NCI-H774 (cell line): ENCODE measurements at regions not wholly inside any gene's neighbourhood (a gene's known extent, or its start where the extent isn't known, plus 50 kb on each side); places are given as distances from the start of the nearest gene placed in this dataset.

ENCODE experiments used
- DNase-seq: peaks from one replicate; lab custom pipeline; 2025; lab: John Stamatoyannopoulos, UW

DNA sequence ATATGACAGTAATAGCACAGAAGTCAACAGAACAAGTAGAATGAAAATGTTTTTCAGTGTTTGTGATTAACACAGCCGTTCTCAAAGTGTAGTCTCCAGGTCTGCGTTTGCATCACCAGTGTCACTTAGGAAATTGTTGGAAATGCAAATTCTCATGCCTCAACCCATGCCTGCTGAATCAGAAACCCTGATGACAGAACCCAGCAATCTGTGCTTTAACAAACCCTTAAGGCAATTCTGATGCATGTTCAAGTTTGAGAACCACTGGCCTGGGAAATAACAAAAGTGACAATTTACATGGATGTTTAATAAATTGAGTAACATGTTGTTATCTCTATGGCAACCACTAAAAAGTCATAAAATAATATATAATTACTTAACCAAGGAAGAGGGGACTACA is 103.1 kb upstream of the ATP11B start:
- no peak for DNase-seq

DNA sequence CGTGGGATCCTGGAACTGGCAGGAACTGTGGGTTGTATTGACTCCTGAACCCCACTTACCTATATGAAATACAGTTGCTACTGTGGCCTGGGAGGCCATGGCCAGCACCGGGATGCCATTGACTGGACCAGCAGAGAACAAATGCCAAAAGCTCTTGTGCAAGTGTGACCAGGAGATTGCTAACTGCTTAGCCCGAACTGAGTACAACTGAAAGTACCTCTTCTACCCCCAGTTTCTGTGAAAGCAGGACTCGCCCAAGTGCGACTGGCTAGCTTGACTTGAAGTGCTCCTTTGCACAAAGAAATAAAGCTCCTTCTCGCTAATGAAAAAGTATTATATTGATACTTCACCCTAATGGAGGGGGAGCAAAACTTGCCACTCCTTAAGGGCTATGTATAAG is 101.3 kb upstream of the ATP11B start:
- DNase-seq = no peak

DNA sequence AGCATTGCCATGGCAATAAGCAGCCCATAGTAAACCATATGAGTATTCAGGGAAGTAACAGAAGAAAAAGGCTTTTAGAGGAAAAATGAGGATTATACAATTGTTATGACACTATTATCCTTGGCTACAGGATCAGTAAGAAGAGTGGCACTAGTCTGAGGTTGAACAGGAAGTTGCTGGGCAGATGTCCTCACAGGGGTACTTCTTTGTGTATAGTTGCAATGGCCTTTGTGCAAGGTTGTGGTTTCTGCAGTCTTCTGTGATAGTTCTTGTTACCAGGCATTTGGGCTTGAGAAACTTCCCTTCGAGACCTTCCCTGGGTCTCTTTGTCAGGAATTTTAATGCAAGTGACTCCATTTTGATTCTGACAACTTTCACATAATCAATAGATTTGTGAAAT is 100.6 kb upstream of the ATP11B start:
- DNase-seq = no peak

DNA sequence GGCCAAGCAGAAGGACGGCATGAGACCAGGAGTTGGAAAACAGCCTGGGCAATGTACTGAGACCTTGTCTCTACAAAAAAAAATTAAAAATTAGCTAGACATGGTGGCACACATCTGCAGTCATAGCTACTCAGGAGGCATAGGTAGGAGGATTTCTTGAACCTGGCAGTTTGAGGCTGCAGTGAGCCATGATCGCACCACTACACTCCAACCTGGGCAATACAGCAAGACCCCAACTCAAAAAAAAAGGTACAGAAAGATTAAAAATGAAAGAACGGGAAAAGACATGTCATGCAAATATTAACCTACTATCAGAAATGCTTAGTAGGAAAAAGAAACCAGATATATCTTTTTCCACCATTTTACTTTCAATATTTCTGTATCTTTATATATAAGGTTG is 99.6 kb upstream of the ATP11B start:
- DNase-seq = no peak

DNA sequence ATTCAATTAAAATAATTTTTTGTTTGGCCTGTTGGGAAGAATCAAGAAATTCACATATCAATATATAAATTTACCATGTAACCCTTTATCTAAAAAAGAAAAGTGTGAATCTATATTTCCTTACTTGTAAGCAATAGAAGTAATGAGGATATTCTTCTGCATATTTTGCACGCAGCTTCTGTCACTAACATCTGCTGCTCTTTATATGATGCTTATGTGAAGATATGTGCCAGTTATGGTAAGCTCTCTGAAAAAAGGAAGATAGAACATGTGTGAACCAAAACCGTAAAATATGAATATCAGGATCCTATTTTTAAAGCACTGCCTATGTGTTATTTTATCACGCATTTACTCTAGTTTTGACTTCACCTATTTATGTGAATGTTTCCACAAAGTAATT is 96.4 kb upstream of the ATP11B start:
- DNase-seq = no peak

DNA sequence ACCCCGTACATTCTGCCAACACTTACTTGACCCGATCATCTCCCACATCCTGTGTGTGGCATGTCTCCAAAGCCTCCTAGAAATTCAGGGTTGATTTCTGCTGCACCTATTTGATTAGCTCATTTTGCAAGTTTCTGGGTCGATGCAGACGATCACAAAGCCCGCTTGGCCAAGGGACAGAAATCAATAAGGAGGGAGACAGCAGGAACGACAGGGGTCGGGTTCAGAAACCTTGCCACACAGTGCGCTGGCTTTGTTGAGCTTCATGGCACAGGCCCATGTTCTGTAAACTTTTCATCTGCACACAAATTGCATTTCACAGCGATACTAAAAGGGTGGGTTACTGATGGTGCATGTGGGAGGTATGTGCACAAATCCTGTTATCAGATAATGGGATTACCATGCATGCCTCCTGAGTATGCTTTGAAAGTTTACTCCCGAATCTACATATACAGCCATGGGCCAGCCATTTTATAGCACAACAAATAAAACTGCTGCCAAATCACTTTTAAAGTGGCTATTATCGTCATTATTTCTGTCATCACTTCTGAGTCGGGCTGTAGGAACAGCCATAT is 95.9 kb upstream of the ATP11B start:
- DNase-seq = peak; percentile 87

DNA sequence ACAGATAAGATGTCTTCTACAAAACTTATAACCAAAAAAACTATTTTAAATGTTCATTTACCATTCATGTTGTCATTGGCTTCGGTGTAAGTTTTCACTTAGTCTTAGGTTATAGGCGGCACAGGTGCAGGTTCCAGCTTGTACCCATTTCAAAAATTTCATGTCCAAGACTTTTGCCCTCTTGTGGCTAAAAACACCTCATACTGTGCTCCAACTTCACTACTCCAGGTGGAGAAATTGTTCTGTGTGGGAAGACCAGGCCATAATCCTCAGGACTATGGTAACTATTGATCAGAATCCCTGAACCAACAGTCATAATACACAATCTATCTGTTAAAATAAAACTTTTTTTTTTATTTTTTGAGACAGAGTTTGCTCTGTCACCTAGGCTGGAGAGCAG is 95.2 kb upstream of the ATP11B start:
- no peak for DNase-seq

DNA sequence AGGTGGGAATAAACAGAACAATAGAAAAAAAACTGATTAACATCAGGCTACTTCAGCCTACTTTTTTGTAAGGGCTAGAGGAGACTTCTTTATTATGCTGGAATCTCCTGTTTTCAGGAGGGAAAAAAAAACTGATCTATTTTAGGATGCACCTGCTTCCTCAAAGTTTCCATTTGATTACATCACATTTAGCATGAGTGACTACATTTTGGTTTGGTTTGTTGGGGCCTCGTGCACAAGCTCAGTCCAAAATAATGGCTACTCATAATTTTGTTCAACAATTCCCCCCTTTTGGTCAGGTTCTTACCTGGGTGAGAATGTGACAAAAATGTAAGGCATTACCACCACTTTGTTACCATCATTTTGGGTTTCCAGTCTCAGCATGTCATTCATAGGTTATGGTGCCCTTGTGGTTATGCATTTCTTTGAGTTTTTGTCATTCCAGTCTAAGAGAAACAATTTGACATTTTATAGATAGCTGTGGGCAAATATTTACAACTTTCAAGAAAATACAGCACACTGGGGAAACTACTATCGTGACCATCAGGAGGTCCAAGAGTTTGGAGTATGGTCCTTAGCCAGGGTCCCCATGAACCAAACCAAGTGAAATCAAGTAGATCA is 93.6 kb upstream of the ATP11B start:
- no peak for DNase-seq

DNA sequence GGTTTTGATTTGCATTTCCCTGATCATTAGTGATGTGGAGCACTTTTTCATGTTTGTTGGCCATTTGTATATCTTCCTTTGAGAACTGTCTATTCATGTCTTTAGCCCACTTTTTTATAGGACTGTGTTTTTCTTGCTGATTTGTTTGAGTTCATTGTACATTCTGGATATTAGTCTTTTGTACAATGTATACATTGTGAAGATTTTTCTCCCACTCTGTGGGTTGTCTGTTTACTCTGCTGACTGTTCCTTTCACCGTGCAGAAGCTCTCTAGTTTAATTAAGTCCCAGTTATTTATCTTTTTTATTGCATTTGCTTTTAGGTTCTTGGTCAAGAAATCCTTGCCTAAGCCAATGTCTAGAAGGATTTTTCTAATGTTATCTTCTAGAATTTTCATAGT is 91.1 kb upstream of the ATP11B start:
- DNase-seq = no peak

DNA sequence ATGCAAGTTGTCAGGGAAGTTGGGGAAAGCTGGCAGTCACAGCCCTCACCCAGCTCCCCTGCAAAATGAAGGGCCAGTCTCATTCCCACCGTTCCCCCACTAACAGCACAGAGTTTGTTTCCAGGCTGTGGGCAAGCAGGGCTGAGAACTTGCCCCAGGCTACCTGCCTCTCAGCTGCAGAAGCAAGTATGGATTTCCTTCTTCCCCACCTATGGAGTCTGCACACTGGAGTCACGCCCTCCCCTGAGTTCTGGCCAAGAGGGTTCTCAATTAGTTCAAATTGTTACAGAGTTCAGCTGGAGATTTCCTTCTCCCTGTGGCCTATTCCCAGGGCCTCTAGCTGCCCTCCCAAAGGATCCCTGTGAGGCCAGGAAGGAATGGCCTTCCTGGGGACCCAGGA is 90.1 kb upstream of the ATP11B start:
- no peak for DNase-seq

DNA sequence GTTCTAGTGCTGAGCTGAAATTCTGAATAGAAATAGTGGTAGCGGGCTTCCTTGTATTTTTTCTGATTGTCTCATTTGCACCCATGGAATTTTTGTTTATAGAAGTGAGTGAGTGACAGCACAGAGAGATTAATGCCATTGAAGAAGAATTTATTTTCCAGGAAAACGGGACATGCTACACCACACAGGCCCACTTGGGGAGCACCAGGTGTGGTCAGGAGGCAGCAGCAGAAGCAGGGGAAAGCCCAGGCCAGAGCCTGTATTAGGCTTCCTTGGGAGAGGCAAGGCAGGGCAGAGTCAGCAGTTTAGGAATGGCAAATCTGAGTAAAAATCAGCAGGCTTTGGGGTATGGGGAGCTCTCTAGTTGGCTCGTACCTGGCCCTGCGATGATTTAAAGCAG is 88.4 kb upstream of the ATP11B start:
- DNase-seq = peak; percentile 26

DNA sequence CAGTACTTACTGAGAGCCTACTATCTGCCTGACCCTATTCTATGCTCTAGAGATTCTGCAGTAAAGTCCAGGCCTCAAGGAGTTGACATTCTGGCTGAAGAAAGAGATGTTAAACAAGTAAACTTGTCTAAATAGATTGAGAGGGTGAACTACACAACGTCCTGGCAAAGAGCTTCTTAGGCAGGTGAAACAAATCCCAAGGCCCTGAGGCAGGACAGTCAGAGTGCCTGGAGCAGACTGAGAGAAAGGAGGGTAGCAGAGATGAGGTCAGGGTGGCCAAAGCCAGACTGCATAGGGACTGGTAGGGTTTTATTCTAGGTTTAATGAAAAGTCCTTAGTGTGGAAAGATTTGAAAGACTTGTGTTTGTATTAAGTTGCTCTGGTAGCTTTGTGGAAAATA is 84.5 kb upstream of the ATP11B start:
- DNase-seq = no peak

DNA sequence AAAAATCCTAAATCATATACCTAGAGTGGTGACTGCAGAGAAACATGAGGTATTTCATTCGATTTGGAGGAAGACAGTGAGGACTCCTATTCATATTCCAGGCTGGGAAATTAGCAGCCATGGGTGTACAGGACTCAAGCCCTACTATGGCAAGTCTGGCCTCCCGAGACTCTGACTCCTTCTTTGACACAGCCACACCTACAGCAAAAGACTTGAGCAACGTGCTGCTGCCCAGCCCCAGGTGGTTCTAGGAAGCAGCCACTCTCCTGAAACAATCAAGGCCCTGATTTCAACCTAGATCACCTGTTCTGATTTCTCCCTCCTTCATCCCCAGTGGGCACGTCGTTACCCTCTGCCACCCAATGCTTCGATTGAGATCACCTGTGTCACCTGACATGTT is 84.0 kb upstream of the ATP11B start:
- no peak for DNase-seq

DNA sequence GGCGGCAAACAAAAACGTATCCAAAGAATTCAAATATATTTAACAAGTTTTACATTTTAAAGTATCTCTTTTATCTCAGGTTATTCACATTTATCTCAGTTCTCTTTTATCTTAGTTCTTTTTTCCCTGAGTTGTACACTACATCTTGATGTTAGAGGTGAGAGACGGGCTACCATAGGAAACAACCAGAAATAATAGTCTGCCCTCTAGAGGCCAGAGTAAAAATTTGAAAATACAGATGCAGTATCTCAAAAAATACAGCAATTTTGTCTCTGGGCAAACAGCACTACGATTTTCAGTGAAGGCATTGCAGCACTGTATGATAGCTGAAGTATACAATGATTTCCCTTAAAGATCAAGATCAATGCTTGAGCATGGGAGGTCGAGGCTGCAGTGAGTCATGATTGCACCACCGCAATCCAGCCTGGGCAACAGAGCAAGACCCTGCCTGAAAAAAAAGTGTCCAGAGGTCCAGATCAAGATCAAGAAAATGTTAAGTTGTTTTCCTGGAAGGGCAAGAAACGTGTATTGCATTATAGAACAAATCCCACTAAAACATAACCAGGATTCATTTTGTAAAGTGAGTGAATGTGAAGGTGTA is 82.6 kb upstream of the ATP11B start:
- DNase-seq = peak; percentile 41

DNA sequence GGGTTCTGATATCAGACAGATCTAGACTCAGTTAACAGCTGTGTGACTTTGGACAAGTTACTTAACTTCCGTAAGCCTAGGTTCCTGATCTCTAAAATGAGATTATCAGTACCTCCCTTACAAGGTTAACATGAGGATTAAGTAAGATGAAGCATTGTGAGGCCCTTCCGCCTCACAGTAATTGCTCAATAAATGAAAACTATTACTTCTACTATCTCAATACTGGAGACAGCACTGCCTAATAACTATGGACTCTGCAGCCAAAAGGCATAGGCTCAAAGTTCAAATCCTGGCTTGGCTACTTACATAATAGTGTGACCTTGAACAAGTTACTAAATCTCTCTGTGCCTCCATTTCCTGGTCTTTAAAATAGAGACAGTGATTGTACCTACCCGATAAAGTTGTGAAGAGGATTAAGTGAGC is 82.0 kb upstream of the ATP11B start:
- no peak for DNase-seq

DNA sequence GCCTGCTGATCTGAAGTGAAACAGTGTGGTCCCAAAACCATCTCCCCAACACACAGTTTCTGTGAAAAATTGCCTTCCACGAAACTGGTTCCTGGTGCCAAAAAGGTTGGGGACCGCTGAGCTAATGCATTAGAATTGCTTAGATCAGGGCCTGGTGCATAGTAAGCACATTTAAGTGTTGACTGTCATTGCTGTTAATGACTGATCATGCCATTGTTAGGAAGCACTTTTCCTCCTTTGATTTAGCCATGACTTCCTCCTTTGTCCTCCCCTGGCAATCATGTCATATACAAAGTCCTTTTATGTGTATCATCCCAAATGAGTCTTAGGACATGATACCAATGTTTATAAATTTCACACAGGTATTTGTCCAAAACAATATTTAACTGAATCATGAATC is 81.5 kb upstream of the ATP11B start:
- no peak for DNase-seq

DNA sequence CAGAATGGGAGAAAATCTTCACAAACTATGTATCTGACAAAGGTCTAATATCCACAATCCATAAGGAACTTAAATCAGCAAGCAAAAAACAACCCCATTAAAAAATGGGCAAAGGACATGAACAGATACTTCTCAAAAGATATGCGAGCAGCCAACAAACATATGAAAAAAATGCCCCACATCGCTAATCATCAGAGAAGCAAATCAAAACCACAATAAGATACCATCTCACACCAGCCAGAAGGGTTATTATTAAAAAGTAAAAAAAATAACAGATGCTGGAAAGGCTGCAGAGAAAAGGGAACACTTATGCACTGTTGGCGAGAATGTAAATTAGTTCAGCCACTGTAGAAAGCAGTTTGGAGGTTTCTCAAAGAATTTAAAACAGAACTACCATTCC is 80.2 kb upstream of the ATP11B start:
- no peak for DNase-seq

DNA sequence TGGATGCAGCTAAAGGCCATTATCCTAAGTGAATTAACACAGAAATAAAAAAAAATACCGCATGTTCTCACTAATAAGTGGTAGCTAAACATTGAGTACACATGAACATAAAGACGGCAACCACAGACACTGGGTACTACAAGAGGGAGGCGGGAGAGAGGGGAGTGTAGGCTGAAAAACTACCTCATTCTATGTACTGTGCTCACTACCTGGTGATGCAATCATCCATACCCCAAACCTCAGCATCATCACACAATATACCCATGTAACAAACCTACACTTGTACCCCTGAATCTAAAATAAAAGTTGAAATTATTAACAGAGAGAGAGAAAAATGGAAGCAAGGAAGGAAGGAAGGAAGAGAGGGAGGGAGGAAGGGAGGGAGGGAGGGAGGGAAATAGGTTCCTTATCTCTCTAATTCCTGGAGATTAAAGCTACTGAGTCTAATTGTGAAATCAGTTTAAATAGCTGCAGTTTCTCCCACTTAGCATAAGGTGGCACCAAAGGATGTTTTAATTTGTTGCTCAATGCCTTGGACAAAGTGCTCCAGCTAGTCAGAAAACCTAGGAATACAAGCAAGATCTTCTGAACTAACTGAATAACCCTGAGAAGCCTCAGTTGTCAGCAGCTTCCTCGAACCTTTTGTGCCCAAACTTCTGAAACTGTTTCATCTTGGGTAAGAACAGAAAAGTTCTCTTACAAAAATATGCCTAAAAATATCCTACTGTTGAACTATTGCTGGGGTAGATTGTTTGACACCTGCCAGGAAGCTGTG is 79.4 kb upstream of the ATP11B start:
- peak; percentile 80 for DNase-seq

DNA sequence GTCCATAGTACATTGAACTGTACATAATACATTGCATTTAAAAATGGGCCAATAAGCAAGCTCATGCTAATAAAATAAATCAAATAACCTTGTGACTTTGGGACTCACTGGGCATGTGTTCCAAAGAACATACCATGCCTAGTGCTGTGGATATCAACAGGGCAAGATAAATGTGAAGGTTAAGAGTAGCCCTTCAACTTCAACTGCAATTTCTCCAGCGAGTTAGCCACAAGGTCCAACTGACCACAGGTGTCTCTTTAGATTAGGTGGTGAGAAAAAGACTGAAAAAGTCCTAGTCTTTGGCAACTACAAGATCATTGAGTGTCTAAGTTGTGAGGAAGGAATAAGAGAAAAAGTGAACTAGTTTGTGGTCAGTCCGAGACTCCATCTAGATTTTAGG is 78.3 kb upstream of the ATP11B start:
- DNase-seq = no peak

DNA sequence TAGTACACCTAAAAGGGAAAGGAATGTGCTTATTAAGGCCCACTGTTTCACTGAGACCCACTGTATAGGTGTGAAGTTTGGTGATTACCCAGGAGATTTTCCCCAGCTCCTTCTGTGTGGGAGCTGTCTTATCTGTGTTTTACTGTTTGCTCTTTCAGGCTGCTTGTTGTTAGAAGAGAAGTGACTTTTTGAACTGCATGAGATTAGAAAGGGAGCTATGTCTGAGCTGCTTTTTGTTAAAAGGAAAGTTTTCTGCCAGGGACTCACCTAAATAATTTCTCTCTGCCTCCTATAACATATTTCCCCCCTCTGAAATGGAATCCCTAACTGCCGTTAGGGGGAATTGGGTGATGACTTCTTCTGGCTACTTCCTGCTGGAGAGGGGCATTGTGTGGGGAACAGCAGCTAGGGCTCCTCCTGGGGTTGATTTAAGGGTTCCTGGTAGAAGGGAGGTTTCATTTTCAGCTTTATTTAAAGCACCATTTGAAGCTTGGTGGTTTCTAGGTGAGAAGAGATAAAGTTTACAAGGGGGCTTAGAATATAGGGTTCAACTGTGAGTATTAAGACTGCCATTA is 77.1 kb upstream of the ATP11B start:
- DNase-seq = no peak

DNA sequence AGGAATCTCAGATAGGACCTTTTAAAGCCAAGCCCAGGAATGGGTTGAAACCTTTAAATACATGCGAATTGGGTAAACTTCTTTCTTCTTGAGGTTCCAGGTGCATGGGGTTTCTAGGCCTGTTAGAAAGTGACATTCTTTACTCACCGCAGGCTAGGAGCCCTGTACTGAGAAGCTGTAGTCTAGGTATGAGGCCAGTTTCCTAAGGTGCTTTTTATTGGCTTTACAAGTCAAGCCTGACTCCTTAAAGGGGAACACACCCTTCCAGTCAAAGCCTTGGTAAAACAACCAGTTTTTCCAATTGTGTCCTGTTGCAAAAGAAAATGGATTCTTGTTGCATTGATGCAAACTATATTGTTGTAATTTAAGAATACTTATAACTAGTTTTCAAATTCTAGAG is 76.1 kb upstream of the ATP11B start:
- no peak for DNase-seq

DNA sequence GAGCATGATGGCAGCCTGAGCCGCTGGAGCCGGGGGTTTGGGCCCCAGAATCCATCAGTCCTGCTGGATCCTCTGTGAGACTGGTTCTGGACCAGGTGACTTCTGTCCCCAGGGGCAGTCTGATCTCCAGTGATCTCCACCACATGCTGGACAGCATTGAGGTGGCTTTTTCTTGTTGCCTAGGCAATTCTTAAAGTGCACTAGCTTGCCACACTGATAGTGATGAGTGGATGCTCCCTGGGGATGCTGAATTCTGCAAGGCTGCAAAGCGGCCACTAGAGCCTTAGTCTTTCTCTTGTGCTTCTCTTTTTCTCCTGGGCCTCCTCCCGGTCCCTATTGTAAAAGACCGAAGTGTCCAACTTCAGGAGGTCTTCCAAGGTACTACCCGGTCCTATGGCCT is 70.4 kb upstream of the ATP11B start:
- no peak for DNase-seq

DNA sequence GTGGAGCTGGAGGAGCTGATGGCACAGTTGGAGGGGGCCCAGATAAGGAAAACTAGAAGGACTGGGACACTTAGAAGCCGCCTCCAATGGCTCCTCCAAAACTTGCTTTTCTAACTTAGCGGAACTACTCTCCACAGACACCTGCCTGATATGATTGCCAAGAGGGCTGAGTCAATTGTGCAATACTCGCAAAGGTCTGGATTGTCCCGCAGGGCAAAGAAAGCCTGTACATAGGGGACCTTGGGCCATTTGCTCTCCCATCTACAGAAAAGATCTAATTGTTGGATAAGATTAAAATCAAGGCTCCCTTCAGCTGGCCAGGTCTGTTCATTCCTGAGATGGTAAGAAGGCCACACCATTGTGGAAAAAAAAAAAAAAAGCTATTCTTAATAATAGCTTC is 69.7 kb upstream of the ATP11B start:
- no peak for DNase-seq
